ENCODE measurements at regions not wholly inside any gene's neighbourhood (a gene's known extent, or its start where the extent isn't known, plus 50 kb on each side); places are given as distances from the start of the nearest gene placed in this dataset.
A peak's percentile ranks its signal among the peaks of the same experiment; 100 is the strongest.
"Not testable (repeated sequence)": the region's sequence is repeated elsewhere in the genome, so short reads cannot be mapped to it uniquely, and the experiment has no call there.

DNA sequence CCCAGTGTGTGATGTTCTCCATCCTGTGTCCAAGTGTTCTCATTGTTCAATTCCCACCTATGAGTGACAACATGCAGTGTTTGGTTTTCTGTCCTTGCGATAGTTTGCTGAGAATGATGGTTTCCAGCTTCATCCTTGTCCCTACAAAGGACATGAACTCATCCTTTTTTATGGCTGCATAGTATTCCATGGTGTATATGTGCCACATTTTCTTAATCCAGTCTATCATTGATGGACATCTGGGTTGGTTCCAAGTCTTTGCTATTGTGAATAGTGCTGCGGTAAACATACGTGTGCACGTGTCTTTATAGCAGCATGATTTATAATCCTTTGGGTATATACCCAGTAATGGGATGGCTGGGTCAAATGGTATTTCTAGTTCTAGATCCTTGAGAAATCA lies 134.3 kb downstream of the CCDC71L start:
- not testable (repeated sequence) for H3K4me1 Mint-ChIP-seq, H3K27ac Mint-ChIP-seq, ATAC-seq

DNA sequence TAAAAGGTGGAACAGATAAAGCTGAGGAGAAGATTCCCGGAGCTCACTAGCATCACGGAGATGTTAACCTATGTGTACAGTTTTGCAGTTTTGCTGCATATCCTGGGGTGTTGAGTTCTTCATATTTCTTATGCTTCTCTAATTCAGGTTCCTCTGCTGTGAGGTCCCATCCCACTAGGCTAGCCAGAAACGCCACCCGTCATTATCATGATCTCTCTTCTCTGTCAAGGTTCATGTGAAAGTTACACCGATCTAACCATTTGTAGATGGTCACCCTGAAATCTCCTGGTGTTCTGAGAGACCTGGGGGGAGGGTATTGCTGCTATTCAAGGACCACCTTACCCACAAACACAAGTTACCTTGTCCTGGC lies 136.3 kb downstream of the CCDC71L start:
- DNase-seq (ENCODE audit: low spot score in 2 of 2) (no peak), ATAC-seq (no peak)
- no peaks in the 10 kb centered on the region for H3K36me3 Mint-ChIP-seq
- H3K27ac Mint-ChIP-seq = no peak overlapping the region
- H3K9me3 Mint-ChIP-seq = no peaks in the 10 kb centered on the region
- H3K4me3 Mint-ChIP-seq = no peak overlapping the region
- H3K4me1 Mint-ChIP-seq = no peaks in the 10 kb centered on the region

More for the DNA sequence above, 134.3 kb downstream of the CCDC71L start:
- H3K9me3 Mint-ChIP-seq; H3K36me3 Mint-ChIP-seq; H3K4me3 Mint-ChIP-seq; DNase-seq (ENCODE audit: low spot score in 2 of 2): not testable (repeated sequence)

DNA sequence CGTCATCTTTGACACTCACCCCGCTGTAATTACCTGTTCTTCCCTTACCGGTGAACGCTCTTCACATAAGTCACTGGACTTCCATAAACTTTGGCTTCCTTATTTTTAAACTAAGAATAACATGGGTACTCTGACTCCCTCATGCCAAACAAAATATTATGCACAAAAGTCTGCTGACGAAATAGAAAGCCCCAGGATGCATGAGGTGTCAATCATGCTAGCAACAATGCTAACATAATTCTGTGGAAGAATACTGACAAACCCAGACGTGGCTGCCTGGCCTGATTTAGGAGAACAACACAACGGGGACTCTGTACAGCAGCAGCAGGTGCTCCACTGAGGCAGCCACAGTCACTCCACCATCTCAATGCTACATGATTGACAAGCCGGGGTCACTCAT lies 137.5 kb downstream of the CCDC71L start:
- H3K27ac Mint-ChIP-seq = peak overlapping the region; percentile 37
- H3K9me3 Mint-ChIP-seq = no peaks in the 10 kb centered on the region
- DNase-seq (ENCODE audit: low spot score in 2 of 2) (no peak), ATAC-seq (no peak)
- no peaks in the 10 kb centered on the region for H3K36me3 Mint-ChIP-seq
- no peaks in the 10 kb centered on the region for H3K4me1 Mint-ChIP-seq
- no peak overlapping the region for H3K4me3 Mint-ChIP-seq

DNA sequence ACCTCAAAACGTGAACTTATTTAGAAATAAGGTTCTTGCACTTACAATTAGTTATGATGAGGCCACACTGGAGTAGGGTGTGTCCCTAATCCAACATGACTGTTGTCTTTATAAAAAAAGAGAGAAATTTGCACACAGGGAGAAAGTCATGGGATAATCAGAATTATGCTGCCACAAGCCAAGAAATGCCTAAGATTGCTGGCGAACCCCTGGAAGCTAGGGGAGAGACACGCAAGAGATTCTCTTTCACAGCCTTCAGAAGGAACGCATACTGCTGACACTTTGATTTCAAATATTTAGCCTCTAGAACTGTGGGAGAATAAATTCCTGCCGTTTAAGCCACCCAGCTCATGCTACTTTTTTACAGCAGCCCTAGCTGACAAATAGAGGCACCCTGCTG lies 138.3 kb downstream of the CCDC71L start:
- no peak overlapping the region for H3K4me3 Mint-ChIP-seq
- no peaks in the 10 kb centered on the region for H3K36me3 Mint-ChIP-seq
- DNase-seq (ENCODE audit: low spot score in 2 of 2) (no peak), ATAC-seq (no peak)
- H3K4me1 Mint-ChIP-seq = no peaks in the 10 kb centered on the region
- no peaks in the 10 kb centered on the region for H3K9me3 Mint-ChIP-seq
- H3K27ac Mint-ChIP-seq = no peak overlapping the region

- Mint-ChIP-seq H3K9me3 (no peaks in the 10 kb centered on the region), H3K4me3 (no peak overlapping the region)
- ATAC-seq = no peak
These were observed 139.4 kb downstream of the CCDC71L start for GRCh38 chr7:106521541-106521940.

DNA sequence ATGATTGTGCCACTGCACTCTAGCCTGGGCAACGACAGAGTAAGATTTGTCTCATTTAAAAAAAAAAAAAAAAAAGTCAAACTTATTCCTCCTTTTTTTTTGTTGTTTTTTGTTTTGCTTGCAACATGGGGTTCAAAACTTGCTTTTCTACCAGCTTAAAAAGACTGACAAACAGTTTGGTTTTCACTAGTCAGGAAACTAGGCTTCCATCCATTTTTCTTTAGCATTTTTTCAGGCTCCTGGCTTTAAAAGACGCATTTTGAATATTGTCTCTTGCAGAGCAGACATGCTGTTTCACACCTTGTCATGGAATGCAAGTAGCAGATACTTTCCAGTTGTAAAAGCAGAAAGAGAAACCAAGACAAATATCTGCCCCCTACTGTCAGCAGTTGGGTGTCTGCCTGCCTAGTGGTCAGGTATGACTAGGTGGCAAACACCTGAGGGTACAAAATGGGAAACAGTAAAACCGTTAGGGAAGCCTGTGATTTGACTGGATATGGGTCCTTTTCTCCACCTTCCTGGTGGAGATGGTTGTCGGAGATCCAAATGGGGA lies 139.9 kb downstream of the CCDC71L start:
- Mint-ChIP-seq H3K36me3 (no peaks in the 10 kb centered on the region), H3K4me1 (no peaks in the 10 kb centered on the region), H3K27ac (no peak overlapping the region), H3K4me3 (no peak overlapping the region), H3K9me3 (no peaks in the 10 kb centered on the region)
- DNase-seq (ENCODE audit: low spot score in 2 of 2) = no peak
- ATAC-seq = no peak

More at GRCh38 chr7:106521541-106521940, 139.4 kb downstream of the CCDC71L start:
- Mint-ChIP-seq H3K36me3 (no peaks in the 10 kb centered on the region), H3K4me1 (no peaks in the 10 kb centered on the region), H3K27ac (no peak overlapping the region)
- DNase-seq (ENCODE audit: low spot score in 2 of 2) = no peak

- H3K4me3 Mint-ChIP-seq = no peak overlapping the region
- DNase-seq (ENCODE audit: low spot score in 2 of 2) (no peak), ATAC-seq (no peak)
- H3K27ac Mint-ChIP-seq = no peak overlapping the region
- no peaks in the 10 kb centered on the region for H3K36me3 Mint-ChIP-seq
- no peaks in the 10 kb centered on the region for H3K9me3 Mint-ChIP-seq
- no peaks in the 10 kb centered on the region for H3K4me1 Mint-ChIP-seq
These were observed 142.0 kb downstream of the CCDC71L start for GRCh38 chr7:106518967-106519366.

GRCh38 chr7:106518239-106518638 lies 142.7 kb downstream of the CCDC71L start:
- Mint-ChIP-seq H3K4me3 (no peak overlapping the region), H3K27ac (no peak overlapping the region), H3K4me1 (no peaks in the 10 kb centered on the region), H3K36me3 (no peaks in the 10 kb centered on the region), H3K9me3 (no peaks in the 10 kb centered on the region)
- DNase-seq (ENCODE audit: low spot score in 2 of 2) (no peak), ATAC-seq (no peak)

DNA sequence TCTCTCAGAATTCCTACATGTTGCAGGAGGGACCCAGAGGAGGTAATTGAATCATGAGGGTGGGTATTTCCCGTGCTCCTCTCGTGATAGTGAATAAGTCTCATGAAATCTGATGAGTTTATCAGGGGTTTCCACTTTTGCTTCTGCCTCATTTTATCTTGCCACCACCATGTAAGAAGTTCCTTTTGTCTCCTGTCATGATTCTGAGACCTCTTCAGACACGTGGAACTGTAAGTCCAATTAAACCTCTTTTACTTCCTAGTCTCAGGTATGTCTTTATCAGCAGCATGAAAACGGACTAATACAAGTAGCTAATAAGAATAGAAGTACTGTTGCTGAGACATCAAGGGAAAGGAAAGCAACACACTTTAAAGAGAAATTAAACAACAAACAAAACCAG lies 143.4 kb downstream of the CCDC71L start:
- ATAC-seq (no peak), DNase-seq (ENCODE audit: low spot score in 2 of 2) (no peak)
- no peaks in the 10 kb centered on the region for H3K4me1 Mint-ChIP-seq
- H3K9me3 Mint-ChIP-seq = no peaks in the 10 kb centered on the region
- H3K27ac Mint-ChIP-seq = no peak overlapping the region
- H3K4me3 Mint-ChIP-seq = no peak overlapping the region
- no peaks in the 10 kb centered on the region for H3K36me3 Mint-ChIP-seq

DNA sequence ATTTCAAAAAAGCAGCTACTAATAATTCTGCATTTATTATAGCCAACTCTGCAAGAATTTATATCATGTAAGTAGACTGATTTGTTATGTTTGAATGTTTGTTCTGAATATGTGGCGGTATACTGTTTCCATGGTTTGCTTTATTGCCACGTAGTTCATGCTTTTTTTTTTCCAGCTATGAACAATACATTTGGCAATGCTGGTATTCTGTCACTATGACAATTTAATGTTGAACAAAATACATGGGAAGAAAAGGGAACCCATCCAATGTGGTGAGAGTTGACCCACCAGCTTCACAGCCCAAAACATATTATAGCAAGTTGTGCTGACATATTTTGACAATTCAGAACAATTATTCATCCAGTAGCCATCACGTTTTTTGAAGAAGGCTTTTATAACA lies 145.6 kb downstream of the CCDC71L start:
- H3K4me3 Mint-ChIP-seq = no peak overlapping the region
- H3K9me3 Mint-ChIP-seq = no peaks in the 10 kb centered on the region
- H3K36me3 Mint-ChIP-seq = no peaks in the 10 kb centered on the region
- no peak overlapping the region for H3K27ac Mint-ChIP-seq
- DNase-seq (ENCODE audit: low spot score in 2 of 2) (no peak), ATAC-seq (no peak)
- no peaks in the 10 kb centered on the region for H3K4me1 Mint-ChIP-seq

DNA sequence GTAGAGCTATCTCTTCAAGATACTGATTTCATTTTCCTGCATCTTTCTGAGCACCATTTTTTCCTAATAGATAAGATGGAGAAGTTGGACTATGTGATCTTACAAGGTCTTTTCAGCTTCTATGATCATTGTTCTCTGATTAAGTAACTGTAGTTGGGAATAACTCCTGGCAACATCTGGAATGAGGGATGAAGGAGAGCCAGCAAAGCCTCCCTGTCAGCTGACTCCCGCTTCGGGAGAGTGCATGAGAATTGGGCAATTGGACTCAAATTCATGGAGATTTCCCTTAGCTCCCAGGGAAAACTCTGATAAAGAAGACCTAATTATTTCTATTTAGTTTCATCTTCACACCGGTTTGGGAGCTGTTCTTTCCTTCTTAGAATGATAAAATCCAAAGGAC lies 146.1 kb downstream of the CCDC71L start:
- no peak for ATAC-seq
- Mint-ChIP-seq H3K9me3 (no peaks in the 10 kb centered on the region), H3K4me3 (no peak overlapping the region), H3K4me1 (no peaks in the 10 kb centered on the region), H3K36me3 (no peaks in the 10 kb centered on the region), H3K27ac (no peak overlapping the region)
- no peak for DNase-seq (ENCODE audit: low spot score in 2 of 2)

DNA sequence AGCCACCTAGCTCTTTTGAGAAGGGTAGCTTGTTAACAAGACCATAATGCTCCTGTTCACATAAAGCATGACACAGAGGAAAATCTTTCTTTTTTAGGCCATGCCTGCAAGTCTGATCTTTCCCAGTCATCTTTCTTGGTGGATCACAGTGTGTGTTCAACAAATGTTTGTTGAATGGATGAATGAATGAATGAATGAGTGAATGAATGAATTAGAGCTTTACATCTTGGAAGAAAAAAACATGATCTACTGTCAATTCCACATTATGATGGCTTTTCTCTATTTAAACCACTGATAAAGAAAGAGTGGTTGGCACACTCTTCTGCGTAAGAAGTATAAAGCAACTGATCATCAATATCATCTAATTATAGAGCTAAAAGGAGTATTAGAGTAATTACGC lies 148.7 kb downstream of the CCDC71L start:
- no peaks in the 10 kb centered on the region for H3K36me3 Mint-ChIP-seq
- H3K4me1 Mint-ChIP-seq = no peaks in the 10 kb centered on the region
- no peaks in the 10 kb centered on the region for H3K9me3 Mint-ChIP-seq
- ATAC-seq = no peak
- DNase-seq (ENCODE audit: low spot score in 2 of 2) = no peak
- H3K27ac Mint-ChIP-seq = no peak overlapping the region
- H3K4me3 Mint-ChIP-seq = no peak overlapping the region

DNA sequence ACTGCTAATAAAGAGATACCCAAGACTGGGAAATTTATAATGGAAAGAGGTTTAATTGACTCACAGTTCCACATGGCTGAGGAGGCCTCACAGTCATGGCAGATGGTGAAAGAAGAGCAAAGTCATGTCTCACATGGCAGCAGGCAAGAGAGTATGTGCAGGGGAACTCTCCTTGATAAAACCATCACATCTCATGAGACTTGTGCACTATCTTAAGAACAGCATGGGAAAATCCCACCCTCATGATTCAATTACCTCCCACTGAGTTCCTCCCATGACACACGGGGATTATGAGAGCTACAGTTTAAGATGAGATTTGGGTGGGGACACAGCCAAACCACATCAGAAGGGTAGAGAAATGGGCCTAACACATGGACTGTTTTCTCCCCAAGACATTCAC lies 156.3 kb downstream of the CCDC71L start:
- H3K4me3 Mint-ChIP-seq = no peak overlapping the region
- ATAC-seq = peak; percentile 51
- H3K9me3 Mint-ChIP-seq = peaks cover 6% of the 10 kb centered on the region
- H3K36me3 Mint-ChIP-seq = no peaks in the 10 kb centered on the region
- H3K4me1 Mint-ChIP-seq = peaks cover 8% of the 10 kb centered on the region
- H3K27ac Mint-ChIP-seq = no peak overlapping the region
- no peak for DNase-seq (ENCODE audit: low spot score in 2 of 2)

DNA sequence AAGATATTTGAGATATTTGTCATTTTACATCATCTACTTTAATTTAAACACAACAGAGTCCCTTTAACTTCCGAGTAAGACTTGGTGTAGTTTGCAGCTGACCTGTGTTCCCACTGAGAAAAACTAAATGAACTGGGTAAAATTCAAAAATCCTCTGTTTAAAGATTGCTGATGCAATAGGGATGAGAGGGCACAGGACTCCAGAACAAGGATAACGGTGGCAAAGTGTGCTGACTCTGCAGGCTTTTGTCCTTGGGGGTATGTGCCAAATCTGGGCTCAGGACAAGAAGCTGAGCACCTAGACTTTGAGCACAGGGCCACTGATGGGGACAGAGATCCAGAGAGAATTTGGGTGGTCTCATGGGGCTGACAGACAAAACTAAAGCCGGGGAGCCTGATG lies 156.8 kb downstream of the CCDC71L start:
- DNase-seq (ENCODE audit: low spot score in 2 of 2) (no peak), ATAC-seq (no peak)
- no peak overlapping the region for H3K27ac Mint-ChIP-seq
- H3K4me3 Mint-ChIP-seq = no peak overlapping the region
- H3K9me3 Mint-ChIP-seq = peaks cover 6% of the 10 kb centered on the region
- H3K36me3 Mint-ChIP-seq = no peaks in the 10 kb centered on the region
- peaks cover 8% of the 10 kb centered on the region for H3K4me1 Mint-ChIP-seq

DNA sequence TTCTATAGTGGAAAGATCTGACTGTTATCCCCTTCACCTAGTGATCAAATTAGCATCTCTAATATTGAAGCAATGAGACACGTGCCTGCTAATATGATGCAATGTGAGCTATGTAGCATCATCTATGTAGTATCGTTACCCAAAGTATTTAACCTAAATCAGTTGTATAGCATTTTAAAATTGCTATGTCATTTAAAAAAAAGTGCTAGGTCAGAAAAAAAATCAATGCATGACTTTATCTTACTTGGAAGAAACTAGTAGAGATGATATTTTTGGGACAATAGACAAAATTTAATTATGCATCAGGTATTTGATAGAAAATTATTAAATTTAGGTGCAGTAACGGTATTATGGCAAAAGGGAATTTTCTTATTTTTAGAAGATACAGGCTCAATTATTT lies 157.3 kb downstream of the CCDC71L start:
- no peaks in the 10 kb centered on the region for H3K36me3 Mint-ChIP-seq
- no peak overlapping the region for H3K4me3 Mint-ChIP-seq
- peaks cover 6% of the 10 kb centered on the region for H3K9me3 Mint-ChIP-seq
- H3K4me1 Mint-ChIP-seq = peaks cover 8% of the 10 kb centered on the region
- H3K27ac Mint-ChIP-seq = no peak overlapping the region
- no peak for DNase-seq (ENCODE audit: low spot score in 2 of 2)
- no peak for ATAC-seq

DNA sequence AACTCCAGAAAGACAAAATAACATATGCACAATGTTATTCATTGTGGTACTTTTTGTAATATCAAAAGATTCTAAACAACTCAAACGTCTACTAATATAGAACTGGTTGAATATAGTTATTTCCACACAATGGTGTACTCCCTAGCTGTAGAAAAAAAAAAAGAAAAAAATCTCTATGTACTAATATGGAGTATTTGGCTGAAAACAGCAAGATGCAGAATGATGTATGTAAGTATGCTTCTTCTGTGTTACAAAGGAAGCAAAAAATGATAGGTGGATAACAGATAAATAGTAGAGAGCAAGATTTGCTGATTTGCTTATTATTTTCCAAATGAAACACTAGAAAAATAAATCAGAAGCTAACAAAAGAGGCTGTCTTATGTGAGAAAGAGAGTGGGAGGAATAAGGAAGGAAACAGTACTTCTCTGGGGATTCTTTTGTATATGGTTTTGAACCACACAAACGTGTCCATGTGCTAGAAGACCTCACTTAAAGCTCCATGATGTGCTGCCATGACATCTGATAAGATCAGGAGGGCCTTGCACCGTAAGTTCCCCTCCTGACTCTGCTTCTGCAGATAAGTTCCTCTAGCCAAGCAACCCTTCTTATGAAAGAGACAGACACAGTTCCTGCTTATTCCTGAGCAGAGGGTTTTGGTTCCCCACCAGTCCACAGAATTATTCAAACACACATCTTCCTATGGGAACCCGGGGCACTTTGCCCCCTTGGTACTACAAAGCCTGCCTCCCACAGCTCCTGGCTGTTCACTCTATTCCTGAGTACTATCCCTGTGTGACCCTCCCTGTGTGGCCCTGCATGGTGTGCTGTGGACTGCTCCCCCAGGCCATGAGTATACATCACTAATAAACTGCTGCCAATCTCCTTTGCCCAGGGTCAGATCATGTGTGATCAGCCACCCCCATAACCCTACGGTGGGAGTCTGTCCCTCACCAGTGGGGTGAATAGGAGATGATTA lies 159.1 kb downstream of the CCDC71L start:
- no peak for DNase-seq (ENCODE audit: low spot score in 2 of 2)
- Mint-ChIP-seq H3K4me1 (peaks cover 8% of the 10 kb centered on the region), H3K9me3 (peaks cover 6% of the 10 kb centered on the region), H3K36me3 (no peaks in the 10 kb centered on the region), H3K4me3 (no peak overlapping the region), H3K27ac (no peak overlapping the region)
- peak; percentile 24 for ATAC-seq
